Ishikawa (cell line): ENCODE measurements at regions not wholly inside any gene's neighbourhood (a gene's known extent, or its start where the extent isn't known, plus 50 kb on each side); places are given as distances from the start of the nearest gene placed in this dataset.

Source experiments
- CEBPB ChIP-seq: IDR thresholded peaks from 2 replicates; pipeline ENCODE4 v1.6.1; 2012
- CREB1 ChIP-seq: IDR thresholded peaks from 2 replicates; pipeline ENCODE4 v1.6.1; 2012; ENCODE audit warnings: low read depth
- EGR1 ChIP-seq: IDR thresholded peaks from 2 replicates; pipeline ENCODE4 v1.6.1; 2012
- EP300 ChIP-seq: IDR thresholded peaks from 2 replicates; pipeline ENCODE4 v1.6.1; 2012; ENCODE audit warnings: borderline replicate concordance
- FOXM1 ChIP-seq: IDR thresholded peaks from 2 replicates; pipeline ENCODE4 v1.6.1; 2012; ENCODE audit warnings: low read depth, borderline replicate concordance
- NFIC ChIP-seq: IDR thresholded peaks from 2 replicates; pipeline ENCODE4 v1.6.1; 2012
- RAD21 ChIP-seq: IDR thresholded peaks from 2 replicates; pipeline ENCODE4 v1.6.1; 2012; ENCODE audit warnings: low read depth
- TAF1 ChIP-seq: IDR thresholded peaks from 2 replicates; pipeline ENCODE4 v1.6.1; 2012; ENCODE audit warnings: low read depth, mild to moderate bottlenecking
- TCF12 ChIP-seq: IDR thresholded peaks from 2 replicates; pipeline ENCODE4 v1.6.1; 2012; ENCODE audit warnings: low read depth
- TEAD4 ChIP-seq: IDR thresholded peaks from 2 replicates; pipeline ENCODE4 v1.6.1; 2012
- YY1 ChIP-seq: IDR thresholded peaks from 2 replicates; pipeline ENCODE4 v1.6.1; 2012; ENCODE audit warnings: low read depth
- ZBTB7A ChIP-seq: IDR thresholded peaks from 2 replicates; pipeline ENCODE4 v1.6.1; 2012; ENCODE audit warnings: low read depth
- TF ChIP-seq, protein P1 (sequence below): IDR thresholded peaks from 2 replicates; pipeline ENCODE4 v1.6.1; 2012; ENCODE audit warnings: low read depth, mild to moderate bottlenecking
- TF ChIP-seq, protein P2 (sequence below): IDR thresholded peaks from 2 replicates; pipeline ENCODE4 v1.6.1; 2012
- TF ChIP-seq, protein P3 (sequence below): IDR thresholded peaks from 2 replicates; pipeline ENCODE4 v1.6.1; 2012

DNA sequence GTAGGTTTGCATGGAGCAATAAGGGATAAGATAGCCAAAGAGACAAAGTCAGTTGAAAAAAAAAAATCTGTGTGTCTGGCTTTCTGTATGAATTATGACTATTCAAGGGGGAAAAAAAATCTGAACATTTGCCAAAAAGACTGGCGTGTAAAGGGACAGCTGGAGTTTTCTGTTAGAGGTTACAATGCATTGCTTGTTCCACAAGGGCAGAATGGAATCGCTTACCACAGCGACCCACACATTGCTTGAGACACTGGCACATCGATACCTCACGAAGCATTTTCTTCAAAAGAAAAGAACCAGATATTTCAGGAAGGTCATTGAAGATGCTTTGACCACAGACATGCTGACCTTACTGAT lies 327.8 kb downstream of the TMEM167A start:
- TF ChIP-seq EGR1 (no peak), CEBPB (no peak), YY1 (no peak), TEAD4 (no peak), EP300 (no peak), RAD21 (no peak)
- TF ChIP-seq, protein P1, sequence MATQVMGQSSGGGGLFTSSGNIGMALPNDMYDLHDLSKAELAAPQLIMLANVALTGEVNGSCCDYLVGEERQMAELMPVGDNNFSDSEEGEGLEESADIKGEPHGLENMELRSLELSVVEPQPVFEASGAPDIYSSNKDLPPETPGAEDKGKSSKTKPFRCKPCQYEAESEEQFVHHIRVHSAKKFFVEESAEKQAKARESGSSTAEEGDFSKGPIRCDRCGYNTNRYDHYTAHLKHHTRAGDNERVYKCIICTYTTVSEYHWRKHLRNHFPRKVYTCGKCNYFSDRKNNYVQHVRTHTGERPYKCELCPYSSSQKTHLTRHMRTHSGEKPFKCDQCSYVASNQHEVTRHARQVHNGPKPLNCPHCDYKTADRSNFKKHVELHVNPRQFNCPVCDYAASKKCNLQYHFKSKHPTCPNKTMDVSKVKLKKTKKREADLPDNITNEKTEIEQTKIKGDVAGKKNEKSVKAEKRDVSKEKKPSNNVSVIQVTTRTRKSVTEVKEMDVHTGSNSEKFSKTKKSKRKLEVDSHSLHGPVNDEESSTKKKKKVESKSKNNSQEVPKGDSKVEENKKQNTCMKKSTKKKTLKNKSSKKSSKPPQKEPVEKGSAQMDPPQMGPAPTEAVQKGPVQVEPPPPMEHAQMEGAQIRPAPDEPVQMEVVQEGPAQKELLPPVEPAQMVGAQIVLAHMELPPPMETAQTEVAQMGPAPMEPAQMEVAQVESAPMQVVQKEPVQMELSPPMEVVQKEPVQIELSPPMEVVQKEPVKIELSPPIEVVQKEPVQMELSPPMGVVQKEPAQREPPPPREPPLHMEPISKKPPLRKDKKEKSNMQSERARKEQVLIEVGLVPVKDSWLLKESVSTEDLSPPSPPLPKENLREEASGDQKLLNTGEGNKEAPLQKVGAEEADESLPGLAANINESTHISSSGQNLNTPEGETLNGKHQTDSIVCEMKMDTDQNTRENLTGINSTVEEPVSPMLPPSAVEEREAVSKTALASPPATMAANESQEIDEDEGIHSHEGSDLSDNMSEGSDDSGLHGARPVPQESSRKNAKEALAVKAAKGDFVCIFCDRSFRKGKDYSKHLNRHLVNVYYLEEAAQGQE: no peak

DNA sequence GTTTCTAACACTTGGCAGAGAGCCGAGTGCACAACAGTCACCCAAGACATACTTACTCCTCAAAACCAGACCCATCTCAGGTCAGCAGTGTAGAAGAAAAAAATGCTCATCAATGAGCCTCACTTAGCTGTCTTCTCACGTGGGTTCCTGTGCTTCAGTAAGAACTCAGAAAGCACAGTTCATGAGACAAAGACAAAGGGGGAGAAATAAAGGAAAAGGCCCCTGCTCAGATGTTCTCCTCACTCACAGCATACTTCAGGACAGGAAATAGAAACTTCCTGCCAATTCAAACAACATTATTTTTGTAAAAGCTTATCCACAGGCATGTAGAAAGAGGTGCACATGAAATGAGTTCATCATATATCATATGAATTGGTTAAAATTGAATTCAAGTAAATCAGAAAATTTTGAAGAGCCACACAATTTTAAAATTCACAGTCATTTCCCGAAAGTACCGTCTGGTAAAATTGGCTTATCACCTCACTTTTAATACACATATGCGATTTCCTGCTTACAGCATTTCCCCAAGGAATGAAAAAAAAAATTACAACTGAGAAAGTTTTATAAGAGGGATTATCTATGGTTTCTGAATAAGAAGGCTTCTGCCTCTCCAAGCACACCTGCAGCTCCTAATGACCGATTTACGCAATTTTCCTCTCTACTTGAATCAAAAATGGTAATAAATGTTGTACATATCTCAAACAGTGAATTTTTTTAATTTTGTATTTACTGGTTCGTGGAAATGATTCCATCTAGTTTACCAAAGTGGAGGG lies 328.3 kb downstream of the TMEM167A start:
- TF ChIP-seq TAF1 (no peak), CREB1 (no peak), EGR1 (no peak), ZBTB7A (no peak), YY1 (no peak), CEBPB (no peak)
- TF ChIP-seq, protein P1: no peak
- TF ChIP-seq, protein P2, sequence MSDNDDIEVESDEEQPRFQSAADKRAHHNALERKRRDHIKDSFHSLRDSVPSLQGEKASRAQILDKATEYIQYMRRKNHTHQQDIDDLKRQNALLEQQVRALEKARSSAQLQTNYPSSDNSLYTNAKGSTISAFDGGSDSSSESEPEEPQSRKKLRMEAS: no peak

DNA sequence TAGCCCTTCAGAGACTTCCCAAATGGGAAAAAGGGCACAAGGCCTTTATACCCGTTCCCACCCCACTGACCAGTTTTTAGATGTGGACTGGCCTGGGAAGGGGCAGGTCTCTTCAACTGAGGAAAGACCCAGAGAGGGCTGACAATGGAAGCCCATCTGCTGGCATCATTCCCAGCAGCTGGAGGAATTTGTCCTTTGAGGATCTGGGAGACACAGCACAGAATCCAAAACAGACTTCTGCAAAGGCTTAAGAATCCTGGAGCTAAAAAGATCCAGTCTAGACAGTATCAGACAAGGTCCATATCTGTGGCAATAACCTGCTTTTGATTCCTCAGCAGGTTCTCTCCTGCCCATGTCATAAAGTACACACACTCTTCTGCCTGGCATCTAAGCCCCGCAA lies 329.2 kb downstream of the TMEM167A start:
- no peak for TF ChIP-seq TAF1
- no peak for TF ChIP-seq TEAD4

DNA sequence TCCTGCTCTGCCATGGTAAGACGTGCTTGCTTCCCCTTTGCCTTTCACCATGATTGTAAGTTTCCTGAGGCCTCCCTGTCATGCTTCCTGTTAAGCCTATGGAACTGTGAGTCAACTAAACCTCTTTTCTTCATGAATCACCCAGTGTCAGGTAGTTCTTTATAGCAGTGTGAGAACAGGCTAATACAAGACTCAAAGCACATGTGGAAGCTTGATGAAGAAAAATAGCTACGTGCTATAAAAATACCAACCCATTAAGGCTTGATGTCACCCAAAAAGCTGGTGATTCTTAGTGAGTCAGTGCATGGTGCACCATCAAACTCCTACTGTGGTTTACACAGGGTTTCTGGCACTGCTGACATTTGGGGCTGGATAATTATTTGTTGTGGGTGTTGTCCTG lies 332.2 kb downstream of the TMEM167A start:
- TF ChIP-seq EGR1: no peak
- TF ChIP-seq TCF12: no peak
- no peak for TF ChIP-seq TEAD4
- TF ChIP-seq, protein P3, sequence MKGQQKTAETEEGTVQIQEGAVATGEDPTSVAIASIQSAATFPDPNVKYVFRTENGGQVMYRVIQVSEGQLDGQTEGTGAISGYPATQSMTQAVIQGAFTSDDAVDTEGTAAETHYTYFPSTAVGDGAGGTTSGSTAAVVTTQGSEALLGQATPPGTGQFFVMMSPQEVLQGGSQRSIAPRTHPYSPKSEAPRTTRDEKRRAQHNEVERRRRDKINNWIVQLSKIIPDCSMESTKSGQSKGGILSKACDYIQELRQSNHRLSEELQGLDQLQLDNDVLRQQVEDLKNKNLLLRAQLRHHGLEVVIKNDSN: no peak
- no peak for TF ChIP-seq ZBTB7A
- TF ChIP-seq NFIC: no peak
- TF ChIP-seq EP300: no peak
- TF ChIP-seq CEBPB: no peak
- no peak for TF ChIP-seq YY1
- TF ChIP-seq RAD21: no peak
- TF ChIP-seq, protein P2: no peak
- TF ChIP-seq FOXM1: no peak
- TF ChIP-seq CREB1: no peak
- TF ChIP-seq, protein P1: no peak
- TF ChIP-seq TAF1: no peak

DNA sequence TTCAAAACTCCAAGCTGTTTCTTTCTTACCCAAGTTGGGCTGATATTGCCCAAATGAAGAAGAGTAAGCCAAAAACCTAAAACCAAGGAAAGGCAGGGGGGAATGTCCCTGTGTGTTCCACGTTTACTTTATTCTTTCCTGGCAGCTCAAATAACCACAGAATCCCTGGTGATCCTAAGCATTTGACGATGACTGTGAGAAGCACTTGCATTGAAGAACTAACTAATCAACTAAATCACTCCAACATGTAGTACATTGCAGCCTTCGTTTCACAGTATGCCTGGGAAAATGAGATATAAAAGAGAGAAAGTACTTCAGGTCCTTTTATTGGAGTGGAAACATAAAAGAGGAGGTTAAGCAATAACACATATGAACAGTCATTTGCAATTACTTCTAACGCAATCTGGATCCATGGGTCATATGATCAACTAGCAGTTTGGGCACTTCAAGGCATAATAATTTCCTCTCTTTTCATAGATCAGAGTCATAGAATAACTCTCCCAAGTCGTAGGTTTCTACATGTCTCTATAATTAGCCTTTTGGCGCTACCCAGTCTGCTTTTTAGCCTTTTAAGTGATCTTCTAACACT lies 338.4 kb downstream of the TMEM167A start:
- no peak for TF ChIP-seq CREB1
- no peak for TF ChIP-seq FOXM1
- TF ChIP-seq NFIC: no peak
- no peak for TF ChIP-seq TAF1
